HCT116 (cell line): ENCODE measurements at regions not wholly inside any gene's neighbourhood (a gene's known extent, or its start where the extent isn't known, plus 50 kb on each side); places are given as distances from the start of the nearest gene placed in this dataset.

Source experiments
- ATAC-seq: fragments of 200-7000 bp; cut with Tn5 transposase; 2 replicates; pipeline ENCODE4 v1.9.1; 2020; ENCODE audit warnings: mild to moderate bottlenecking, moderate library complexity
- BruUV-seq: library from RNA; stranded (reverse); fragments of 400-500 nt; replicated peaks from 2 replicates; lab custom pipeline; 2021; lab: Mats Ljungman, UMichigan
- CTCF ChIA-PET: fragments of 300-600 bp; sonication (Branson Sonifier 250); formaldehyde crosslinking; loops from one replicate; lab custom pipeline; 2021; ENCODE audit warnings: antibody characterized with exemption; lab: Charles Lee
- POLR2A ChIA-PET: fragments of 300-600, 350-600 bp; sonication (Branson Sonifier 250); formaldehyde crosslinking; loops from one replicate; lab custom pipeline; 2021; ENCODE audit warnings: antibody characterized with exemption; lab: Charles Lee
- RAD21 ChIA-PET, 2 experiments: fragments of 300-600 bp; sonication (Branson Sonifier 250); formaldehyde crosslinking; loops; one replicate each; lab custom pipeline; 2023; ENCODE audit warnings: low total read pairs in 2 of 2; ENCODE audit not compliant: uncharacterized antibody in 2 of 2, unreplicated experiment in 2 of 2, low non-redundant PET in 1 of 2; lab: Charles Lee
- DNase-seq: peaks from one replicate; pipeline ENCODE4 v3.0.0-alpha.2; 2010; ENCODE audit warnings: low read depth, low spot score
- H2AFZ ChIP-seq: fragments of 200-600 bp; shearing (Covaris generic), sonication (generic); 2 replicates; pipeline ENCODE4 v1.6.1; 2017; ENCODE audit warnings: low read depth, mixed run types, mixed read lengths, antibody characterized with exemption, low read length; ENCODE audit not compliant: poor library complexity, severe bottlenecking
- H3K27ac ChIP-seq: 2 replicates; pipeline ENCODE4 v1.5.1; 2012; ENCODE audit warnings: low read depth, low read length
- H3K27me3 ChIP-seq: fragments of 200-600 bp; sonication (generic); 2 replicates; pipeline ENCODE4 v1.6.1; 2016; ENCODE audit warnings: mixed run types, low read length, mixed read lengths; ENCODE audit not compliant: insufficient read depth
- H3K36me3 ChIP-seq, 2 experiments: fragments of 200-500 bp in 1 of 2; fragments of 200-600 bp in 1 of 2; sonication (Bioruptor generic) in 1 of 2; sonication (generic) in 1 of 2; 2 replicates each; pipeline versions ENCODE4 v1.5.1 to v1.6.1; 2014 to 2016; ENCODE audit warnings: low read length in 2 of 2, inconsistent platforms in 1 of 2, mixed read lengths in 1 of 2, mixed run types in 1 of 2; ENCODE audit not compliant: insufficient read depth in 2 of 2, control insufficient read depth in 1 of 2
- H3K4me1 ChIP-seq, 2 experiments: fragments of 200-600 bp in 1 of 2; sonication (generic) in 1 of 2; 2 replicates each; pipeline versions ENCODE4 v1.5.1 to v1.6.1; 2012 to 2017; ENCODE audit warnings: low read length in 2 of 2, inconsistent platforms in 1 of 2, mild to moderate bottlenecking in 1 of 2, mixed read lengths in 1 of 2, mixed run types in 1 of 2, moderate library complexity in 1 of 2; ENCODE audit not compliant: insufficient read depth in 2 of 2, control insufficient read depth in 1 of 2
- H3K4me2 ChIP-seq: fragments of 200-600 bp; sonication (generic); 2 replicates; pipeline ENCODE4 v1.6.1; 2017; ENCODE audit warnings: mixed run types, low read length, mixed read lengths
- H3K4me3 ChIP-seq, 2 experiments: fragments of 200-600 bp in 1 of 2; sonication (generic) in 1 of 2; replicated peaks in 1 of 2; 2 replicates each; pipeline ENCODE4 v1.5.1; 2011 to 2016; ENCODE audit warnings: low read length in 2 of 2, control low read depth in 1 of 2, low read depth in 1 of 2, mild to moderate bottlenecking in 1 of 2, mixed read lengths in 1 of 2, mixed run types in 1 of 2
- H3K79me2 ChIP-seq: fragments of 200-600 bp; sonication (generic); 2 replicates; pipeline ENCODE4 v1.6.1; 2017; ENCODE audit warnings: mild to moderate bottlenecking, mixed run types, low read length, moderate library complexity, mixed read lengths; ENCODE audit not compliant: insufficient read depth
- H3K9ac ChIP-seq: fragments of 200-600 bp; sonication (generic); 2 replicates; pipeline ENCODE4 v1.6.1; 2016; ENCODE audit warnings: low read length, mixed read lengths
- H3K9me2 ChIP-seq: fragments of 200-600 bp; sonication (generic), shearing (Covaris generic); 2 replicates; pipeline ENCODE4 v1.6.1; 2017; ENCODE audit warnings: mixed run types, mild to moderate bottlenecking, moderate library complexity; ENCODE audit not compliant: insufficient read depth
- H3K9me3 ChIP-seq, 2 experiments: fragments of 200-500 bp in 1 of 2; fragments of 200-600 bp in 1 of 2; sonication (Bioruptor generic) in 1 of 2; sonication (generic) in 1 of 2; 2 replicates each; pipeline ENCODE4 v1.6.1; 2014 to 2017; ENCODE audit warnings: low read length in 2 of 2, mixed read lengths in 2 of 2, inconsistent platforms in 1 of 2, low read depth in 1 of 2, mild to moderate bottlenecking in 1 of 2, mixed run types in 1 of 2, moderate library complexity in 1 of 2; ENCODE audit not compliant: control insufficient read depth in 1 of 2, insufficient read depth in 1 of 2
- H4K20me1 ChIP-seq: fragments of 200-600 bp; sonication (generic), shearing (Covaris generic); 2 replicates; pipeline ENCODE4 v1.6.1; 2017; ENCODE audit warnings: mixed run types, mild to moderate bottlenecking, moderate library complexity; ENCODE audit not compliant: insufficient read depth
- JUND ChIP-seq: IDR thresholded peaks from 2 replicates; pipeline ENCODE4 v1.6.1; 2012
- SIN3A ChIP-seq: IDR thresholded peaks from 2 replicates; pipeline ENCODE4 v1.6.1; 2012; ENCODE audit warnings: low read depth
- ZNF274 ChIP-seq: fragments of 200-500 bp; sonication (Bioruptor generic); IDR thresholded peaks from 2 replicates; pipeline ENCODE4 v1.6.1; 2014; ENCODE audit warnings: mild to moderate bottlenecking, low read depth, low read length, inconsistent platforms
- intact Hi-C: fragments of 100-400 bp; cut with micrococcal nuclease; formaldehyde crosslinking; loops from 2 replicates; pipeline ENCODE4 v1.10.0; 2022
- TF ChIP-seq, protein P1 (sequence below): IDR thresholded peaks from 2 replicates; pipeline ENCODE4 v1.6.1; 2011; ENCODE audit warnings: mild to moderate bottlenecking, low read length, moderate library complexity; ENCODE audit not compliant: insufficient replicate concordance; ENCODE audit errors: extremely low read depth
- TF ChIP-seq, protein P2 (sequence below), 3 experiments: fragments of 200-600 bp in 1 of 3; sonication (generic) in 1 of 3; IDR thresholded peaks in 2 of 3; conservative IDR thresholded peaks in 1 of 3; 2 replicates each; pipeline ENCODE4 v1.5.1; 2012 to 2017; ENCODE audit warnings: low read depth in 2 of 3, low read length in 2 of 3, antibody characterized with exemption in 1 of 3, borderline replicate concordance in 1 of 3, control low read depth in 1 of 3, mild to moderate bottlenecking in 1 of 3, mixed read lengths in 1 of 3, mixed run types in 1 of 3, moderate library complexity in 1 of 3; ENCODE audit not compliant: insufficient read depth in 1 of 3

DNA sequence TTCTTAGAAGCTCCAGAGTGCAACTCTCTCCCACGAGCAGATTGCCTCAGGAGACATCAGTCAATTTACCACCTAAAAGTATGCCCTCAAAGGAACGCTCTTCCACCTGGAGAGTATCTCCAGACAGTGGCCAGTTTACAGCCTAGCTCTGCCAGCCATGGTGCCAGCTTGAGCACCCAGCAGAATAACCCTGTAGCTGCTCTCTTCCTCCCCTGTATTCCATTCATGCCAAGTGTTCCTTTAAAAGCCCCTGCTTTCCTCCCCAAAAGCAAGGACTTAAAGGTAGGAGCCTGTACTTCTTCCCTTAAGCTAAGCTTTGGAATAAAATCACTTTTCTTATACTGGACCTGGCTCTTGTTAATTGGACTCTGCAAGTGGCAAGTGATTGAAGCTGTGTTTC, 245.4 kb upstream of the TMEM132C start:
- H3K27me3 ChIP-seq: no peaks in the 10 kb centered on the region
- H3K9ac ChIP-seq: no peak overlapping the region
- H2AFZ ChIP-seq: no peak overlapping the region
- no peaks in the 10 kb centered on the region for H3K4me1 ChIP-seq
- H3K9me3 ChIP-seq: peaks cover 0 to 19% of the 10 kb centered on the region in 2 experiments; a peak in 2 of 4 replicates
- H3K4me3 ChIP-seq: no peak overlapping the region
- ATAC-seq (no peak), DNase-seq (no peak)
- intact Hi-C loops: no loop called here
- ChIA-PET POLR2A (no interaction called here), CTCF (no interaction called here), RAD21 (no interaction called here)
- no peaks in the 10 kb centered on the region for H3K79me2 ChIP-seq
- no peaks in the 10 kb centered on the region for H4K20me1 ChIP-seq
- H3K27ac ChIP-seq: no peak overlapping the region
- TF ChIP-seq, protein P1, sequence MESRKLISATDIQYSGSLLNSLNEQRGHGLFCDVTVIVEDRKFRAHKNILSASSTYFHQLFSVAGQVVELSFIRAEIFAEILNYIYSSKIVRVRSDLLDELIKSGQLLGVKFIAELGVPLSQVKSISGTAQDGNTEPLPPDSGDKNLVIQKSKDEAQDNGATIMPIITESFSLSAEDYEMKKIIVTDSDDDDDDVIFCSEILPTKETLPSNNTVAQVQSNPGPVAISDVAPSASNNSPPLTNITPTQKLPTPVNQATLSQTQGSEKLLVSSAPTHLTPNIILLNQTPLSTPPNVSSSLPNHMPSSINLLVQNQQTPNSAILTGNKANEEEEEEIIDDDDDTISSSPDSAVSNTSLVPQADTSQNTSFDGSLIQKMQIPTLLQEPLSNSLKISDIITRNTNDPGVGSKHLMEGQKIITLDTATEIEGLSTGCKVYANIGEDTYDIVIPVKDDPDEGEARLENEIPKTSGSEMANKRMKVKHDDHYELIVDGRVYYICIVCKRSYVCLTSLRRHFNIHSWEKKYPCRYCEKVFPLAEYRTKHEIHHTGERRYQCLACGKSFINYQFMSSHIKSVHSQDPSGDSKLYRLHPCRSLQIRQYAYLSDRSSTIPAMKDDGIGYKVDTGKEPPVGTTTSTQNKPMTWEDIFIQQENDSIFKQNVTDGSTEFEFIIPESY: no peak
- TF ChIP-seq, protein P2, sequence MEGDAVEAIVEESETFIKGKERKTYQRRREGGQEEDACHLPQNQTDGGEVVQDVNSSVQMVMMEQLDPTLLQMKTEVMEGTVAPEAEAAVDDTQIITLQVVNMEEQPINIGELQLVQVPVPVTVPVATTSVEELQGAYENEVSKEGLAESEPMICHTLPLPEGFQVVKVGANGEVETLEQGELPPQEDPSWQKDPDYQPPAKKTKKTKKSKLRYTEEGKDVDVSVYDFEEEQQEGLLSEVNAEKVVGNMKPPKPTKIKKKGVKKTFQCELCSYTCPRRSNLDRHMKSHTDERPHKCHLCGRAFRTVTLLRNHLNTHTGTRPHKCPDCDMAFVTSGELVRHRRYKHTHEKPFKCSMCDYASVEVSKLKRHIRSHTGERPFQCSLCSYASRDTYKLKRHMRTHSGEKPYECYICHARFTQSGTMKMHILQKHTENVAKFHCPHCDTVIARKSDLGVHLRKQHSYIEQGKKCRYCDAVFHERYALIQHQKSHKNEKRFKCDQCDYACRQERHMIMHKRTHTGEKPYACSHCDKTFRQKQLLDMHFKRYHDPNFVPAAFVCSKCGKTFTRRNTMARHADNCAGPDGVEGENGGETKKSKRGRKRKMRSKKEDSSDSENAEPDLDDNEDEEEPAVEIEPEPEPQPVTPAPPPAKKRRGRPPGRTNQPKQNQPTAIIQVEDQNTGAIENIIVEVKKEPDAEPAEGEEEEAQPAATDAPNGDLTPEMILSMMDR (IDR thresholded peaks at IDR 0.05 in 2 of 3, conservative IDR thresholded peaks at IDR 0.05 in 1 of 3; ENCODE audit: borderline replicate concordance in 1 of 3, insufficient read depth in 1 of 3, low read depth in 2 of 3, low read length in 2 of 3): no peak
- TF ChIP-seq ZNF274: no peak
- TF ChIP-seq JUND: no peak
- TF ChIP-seq SIN3A: no peak
- H3K9me2 ChIP-seq: no peaks in the 10 kb centered on the region
- no peaks in the 10 kb centered on the region for H3K36me3 ChIP-seq
- no peak overlapping the region for H3K4me2 ChIP-seq
- BruUV-seq: no TSS peak
